GM12873 (cell line): ENCODE measurements at regions not wholly inside any gene's neighbourhood (a gene's known extent, or its start where the extent isn't known, plus 50 kb on each side); places are given as distances from the start of the nearest gene placed in this dataset.

ENCODE experiments used
- TF ChIP-seq, protein P1 (sequence below): IDR thresholded peaks from 2 replicates; pipeline ENCODE4 v1.5.1; 2012; ENCODE audit warnings: low read depth, mild to moderate bottlenecking, moderate library complexity, low read length, control low read depth; ENCODE audit not compliant: insufficient read depth; ENCODE audit errors: missing control alignments

DNA sequence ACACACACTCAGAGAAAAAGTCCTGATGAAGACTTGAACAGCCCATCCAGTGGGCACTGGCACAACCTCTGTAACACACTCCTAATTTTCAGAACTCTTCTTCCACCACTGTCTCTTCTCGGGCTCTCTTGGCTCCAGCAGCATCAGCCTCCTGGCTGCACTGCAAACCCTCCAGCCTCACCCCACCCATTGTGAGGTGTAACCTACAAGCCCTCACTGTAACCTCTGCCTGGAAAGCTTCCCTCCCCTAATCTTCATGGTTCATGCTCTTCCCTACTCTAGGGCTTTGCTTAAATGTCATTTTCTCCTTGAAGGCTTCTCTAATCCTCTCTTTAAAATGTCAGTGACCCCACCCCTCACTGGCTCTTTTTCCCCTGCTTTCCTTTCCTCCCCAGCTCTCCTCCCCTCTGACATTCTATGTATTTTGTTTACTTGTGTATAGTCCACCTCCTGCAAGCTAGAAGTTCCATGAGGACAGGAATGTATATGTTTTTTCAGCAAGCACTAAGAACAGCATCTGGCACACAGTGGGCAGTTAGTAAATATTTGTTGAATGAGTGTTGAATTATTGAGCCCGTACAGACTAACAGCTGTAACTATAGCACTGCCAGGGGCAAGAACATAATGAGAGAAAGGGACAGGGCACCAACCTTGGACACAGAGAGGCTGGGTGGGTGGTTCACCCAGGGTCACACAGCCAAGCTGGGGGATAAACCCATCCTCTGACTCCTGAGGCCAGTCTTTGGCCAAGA lies 76.4 kb downstream of the ESM1 start:
- TF ChIP-seq, protein P1, sequence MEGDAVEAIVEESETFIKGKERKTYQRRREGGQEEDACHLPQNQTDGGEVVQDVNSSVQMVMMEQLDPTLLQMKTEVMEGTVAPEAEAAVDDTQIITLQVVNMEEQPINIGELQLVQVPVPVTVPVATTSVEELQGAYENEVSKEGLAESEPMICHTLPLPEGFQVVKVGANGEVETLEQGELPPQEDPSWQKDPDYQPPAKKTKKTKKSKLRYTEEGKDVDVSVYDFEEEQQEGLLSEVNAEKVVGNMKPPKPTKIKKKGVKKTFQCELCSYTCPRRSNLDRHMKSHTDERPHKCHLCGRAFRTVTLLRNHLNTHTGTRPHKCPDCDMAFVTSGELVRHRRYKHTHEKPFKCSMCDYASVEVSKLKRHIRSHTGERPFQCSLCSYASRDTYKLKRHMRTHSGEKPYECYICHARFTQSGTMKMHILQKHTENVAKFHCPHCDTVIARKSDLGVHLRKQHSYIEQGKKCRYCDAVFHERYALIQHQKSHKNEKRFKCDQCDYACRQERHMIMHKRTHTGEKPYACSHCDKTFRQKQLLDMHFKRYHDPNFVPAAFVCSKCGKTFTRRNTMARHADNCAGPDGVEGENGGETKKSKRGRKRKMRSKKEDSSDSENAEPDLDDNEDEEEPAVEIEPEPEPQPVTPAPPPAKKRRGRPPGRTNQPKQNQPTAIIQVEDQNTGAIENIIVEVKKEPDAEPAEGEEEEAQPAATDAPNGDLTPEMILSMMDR = no peak

GRCh38 chr5:54905942-54906537 lies 79.4 kb downstream of the ESM1 start:
- TF ChIP-seq, protein P1 = peak; percentile 60

- TF ChIP-seq, protein P1 = no peak
Observed at GRCh38 chr5:54905246-54905795, 80.1 kb downstream of the ESM1 start.

GRCh38 chr5:54904425-54904824 lies 81.0 kb downstream of the ESM1 start:
- TF ChIP-seq, protein P1 = peak; percentile 22

- TF ChIP-seq, protein P1 = no peak
Observed at GRCh38 chr5:54902791-54903473, 82.5 kb downstream of the ESM1 start.

DNA sequence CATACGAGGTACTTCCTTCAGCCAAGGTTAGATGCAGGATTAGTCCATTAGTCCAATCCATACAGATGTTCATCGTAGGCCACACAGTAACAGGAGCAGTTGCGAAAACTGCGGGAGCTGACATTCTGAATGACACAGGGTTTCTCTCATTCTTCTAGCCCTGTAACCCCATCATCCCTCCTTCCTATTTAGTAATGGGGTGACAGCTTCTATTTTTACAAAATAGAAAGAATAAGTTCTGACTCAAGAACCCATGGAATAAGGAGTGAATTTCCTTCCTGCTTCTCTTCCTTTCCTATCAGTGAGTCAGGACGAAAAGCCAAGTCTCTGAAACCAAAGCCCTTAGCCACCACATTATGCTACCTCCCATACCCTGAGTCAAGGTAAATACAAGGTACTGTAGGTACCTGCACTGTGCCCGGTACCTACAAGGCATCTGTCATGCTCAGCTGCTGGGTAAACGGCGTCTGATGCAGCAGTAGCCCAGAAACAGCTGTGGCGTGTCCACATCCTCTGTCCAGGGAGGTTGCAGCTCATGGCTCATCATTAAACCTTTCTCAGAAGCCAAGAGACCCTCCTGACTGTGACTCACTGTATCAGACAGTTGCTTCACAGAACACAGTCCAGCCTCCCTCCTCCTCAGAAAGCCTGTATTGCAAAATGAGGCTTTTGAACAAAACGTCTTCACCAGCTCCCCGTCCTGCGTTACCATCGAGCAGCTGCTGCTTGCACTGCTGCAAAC lies 84.2 kb downstream of the ESM1 start:
- TF ChIP-seq, protein P1 = no peak
